ENCODE measurements at regions not wholly inside any gene's neighbourhood (a gene's known extent, or its start where the extent isn't known, plus 50 kb on each side); places are given as distances from the start of the nearest gene placed in this dataset.

DNA sequence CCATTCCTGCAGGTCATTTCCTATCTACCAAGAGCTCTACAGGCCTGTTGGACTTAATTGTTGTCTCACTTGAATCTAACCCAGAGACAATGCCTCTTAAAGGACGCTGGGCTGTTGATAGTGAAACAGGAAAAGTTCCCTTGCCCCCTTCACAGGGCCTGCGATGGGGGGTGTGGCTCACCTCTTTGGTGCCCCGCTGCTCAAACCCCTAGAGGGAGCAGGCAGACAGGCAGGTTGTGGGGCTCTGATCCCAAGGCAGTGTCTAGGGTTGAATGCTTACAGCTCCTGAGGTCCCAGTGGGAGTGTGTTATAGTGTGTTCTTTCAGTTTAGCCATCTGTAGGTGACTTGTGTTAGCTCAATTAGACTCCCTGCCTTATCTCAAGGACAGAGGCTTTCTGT, 68.0 kb downstream of the OTOR start:
- TF ChIP-seq, protein P1, sequence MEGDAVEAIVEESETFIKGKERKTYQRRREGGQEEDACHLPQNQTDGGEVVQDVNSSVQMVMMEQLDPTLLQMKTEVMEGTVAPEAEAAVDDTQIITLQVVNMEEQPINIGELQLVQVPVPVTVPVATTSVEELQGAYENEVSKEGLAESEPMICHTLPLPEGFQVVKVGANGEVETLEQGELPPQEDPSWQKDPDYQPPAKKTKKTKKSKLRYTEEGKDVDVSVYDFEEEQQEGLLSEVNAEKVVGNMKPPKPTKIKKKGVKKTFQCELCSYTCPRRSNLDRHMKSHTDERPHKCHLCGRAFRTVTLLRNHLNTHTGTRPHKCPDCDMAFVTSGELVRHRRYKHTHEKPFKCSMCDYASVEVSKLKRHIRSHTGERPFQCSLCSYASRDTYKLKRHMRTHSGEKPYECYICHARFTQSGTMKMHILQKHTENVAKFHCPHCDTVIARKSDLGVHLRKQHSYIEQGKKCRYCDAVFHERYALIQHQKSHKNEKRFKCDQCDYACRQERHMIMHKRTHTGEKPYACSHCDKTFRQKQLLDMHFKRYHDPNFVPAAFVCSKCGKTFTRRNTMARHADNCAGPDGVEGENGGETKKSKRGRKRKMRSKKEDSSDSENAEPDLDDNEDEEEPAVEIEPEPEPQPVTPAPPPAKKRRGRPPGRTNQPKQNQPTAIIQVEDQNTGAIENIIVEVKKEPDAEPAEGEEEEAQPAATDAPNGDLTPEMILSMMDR (IDR thresholded peaks at IDR 0.05; ENCODE audit: poor library complexity) = no peak
- no peak for TF ChIP-seq EZH2 (IDR thresholded peaks at IDR 0.05; ENCODE audit: borderline replicate concordance)

Data from hepatocyte (in vitro differentiated cells).